MM.1S (cell line): ENCODE measurements at regions not wholly inside any gene's neighbourhood (a gene's known extent, or its start where the extent isn't known, plus 50 kb on each side); places are given as distances from the start of the nearest gene placed in this dataset.

ENCODE experiments used
- DNase-seq: peaks from one replicate; pipeline ENCODE4 v3.0.0-alpha.2; 2015
- H2AFZ ChIP-seq: fragments of 300-600 bp; sonication (generic); 2 replicates; pipeline ENCODE4 v1.6.0; 2016; ENCODE audit warnings: antibody characterized with exemption, low read length
- H3F3A ChIP-seq: fragments of 300-600 bp; sonication (generic); 2 replicates; pipeline ENCODE4 v1.6.1; 2016; ENCODE audit warnings: mild to moderate bottlenecking, antibody characterized with exemption, low read length, moderate library complexity, mixed read lengths; ENCODE audit not compliant: insufficient read depth
- H3K27ac ChIP-seq: fragments of 300-600 bp; sonication (generic); 2 replicates; pipeline ENCODE4 v1.5.1; 2016; ENCODE audit warnings: mild to moderate bottlenecking, low read length
- H3K27me3 ChIP-seq: fragments of 300-600 bp; sonication (generic); replicated peaks from 2 replicates; pipeline ENCODE4 v1.6.0; 2016; ENCODE audit warnings: low read length; ENCODE audit not compliant: insufficient read depth
- H3K36me3 ChIP-seq: fragments of 300-600 bp; sonication (generic); replicated peaks from 2 replicates; pipeline ENCODE4 v1.6.1; 2016; ENCODE audit warnings: mild to moderate bottlenecking, low read length, mixed read lengths; ENCODE audit not compliant: insufficient read depth
- H3K4me1 ChIP-seq: fragments of 300-600 bp; sonication (generic); 2 replicates; pipeline ENCODE4 v1.6.1; 2016; ENCODE audit warnings: low read length, mixed read lengths
- H3K4me2 ChIP-seq: fragments of 300-600 bp; sonication (generic); 2 replicates; pipeline ENCODE4 v1.6.0; 2016; ENCODE audit warnings: low read depth, low read length
- H3K4me3 ChIP-seq: fragments of 300-600 bp; sonication (generic); 2 replicates; pipeline ENCODE4 v1.5.1; 2016; ENCODE audit warnings: low read length, mixed read lengths
- H3K79me2 ChIP-seq: fragments of 300-600 bp; sonication (generic); 2 replicates; pipeline ENCODE4 v1.6.1; 2016; ENCODE audit warnings: mixed run types, low read length, mixed read lengths
- H3K9ac ChIP-seq: fragments of 300-600 bp; sonication (generic); 2 replicates; pipeline ENCODE4 v1.6.1; 2016; ENCODE audit warnings: low read length, mixed read lengths
- H3K9me2 ChIP-seq: fragments of 300-600 bp; sonication (generic); replicated peaks from 2 replicates; pipeline ENCODE4 v1.6.1; 2016; ENCODE audit warnings: mild to moderate bottlenecking, low read length, mixed read lengths; ENCODE audit not compliant: insufficient read depth
- H3K9me3 ChIP-seq: fragments of 300-600 bp; sonication (generic); replicated peaks from 2 replicates; pipeline ENCODE4 v1.6.1; 2016; ENCODE audit warnings: mild to moderate bottlenecking, low read length, mixed read lengths; ENCODE audit not compliant: insufficient read depth
- H4K20me1 ChIP-seq: fragments of 300-600 bp; sonication (generic); 2 replicates; pipeline ENCODE4 v1.6.1; 2016; ENCODE audit warnings: mild to moderate bottlenecking, low read length, moderate library complexity, mixed read lengths; ENCODE audit not compliant: insufficient read depth
- EZH2 ChIP-seq: fragments of 300-600 bp; sonication (generic); optimal IDR thresholded peaks from 2 replicates; pipeline ENCODE3; 2017; ENCODE audit warnings: low read depth, mild to moderate bottlenecking, antibody characterized with exemption, low read length, mixed read lengths
- EZH2phosphoT487 ChIP-seq: fragments of 300-600 bp; sonication (generic); IDR thresholded peaks from 2 replicates; pipeline ENCODE4 v1.6.1; 2018; ENCODE audit warnings: antibody characterized with exemption, low read length
- TF ChIP-seq, protein P1 (sequence below): fragments of 300-600 bp; sonication (generic); IDR thresholded peaks from 2 replicates; pipeline ENCODE4 v1.5.1; 2016; ENCODE audit warnings: antibody characterized with exemption, low read length, mixed read lengths

DNA sequence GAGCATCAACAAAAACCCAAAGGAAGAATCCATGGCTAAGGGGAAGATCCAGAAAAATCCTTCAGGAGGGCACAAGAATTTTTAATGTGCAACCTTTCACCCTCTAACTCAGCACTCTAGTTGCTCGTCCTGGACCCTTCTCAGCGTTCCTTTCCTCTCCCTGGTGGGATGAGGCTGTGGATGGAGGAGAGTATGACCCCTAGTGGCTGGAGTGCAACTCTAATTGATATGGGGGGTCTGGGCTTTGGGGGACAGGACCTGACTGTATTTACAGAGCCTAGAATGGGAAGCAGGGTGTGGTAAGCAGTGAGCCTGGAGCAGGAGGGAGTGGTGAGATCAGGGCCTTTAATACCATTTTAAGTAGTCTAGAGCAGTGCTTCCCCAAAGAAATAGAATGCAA is 83.9 kb upstream of the CEP85L start:
- no peak overlapping the region for H3K4me3 ChIP-seq
- no peaks in the 10 kb centered on the region for H3K27me3 ChIP-seq
- H3K9me3 ChIP-seq = no peaks in the 10 kb centered on the region
- H3K9ac ChIP-seq = no peak overlapping the region
- H3K27ac ChIP-seq = no peak overlapping the region
- no peaks in the 10 kb centered on the region for H3K9me2 ChIP-seq
- H2AFZ ChIP-seq = no peak overlapping the region
- H3F3A ChIP-seq = no peaks in the 10 kb centered on the region
- no peaks in the 10 kb centered on the region for H3K36me3 ChIP-seq
- H3K4me1 ChIP-seq = no peaks in the 10 kb centered on the region
- H4K20me1 ChIP-seq = no peaks in the 10 kb centered on the region
- H3K79me2 ChIP-seq = no peaks in the 10 kb centered on the region
- no peak for TF ChIP-seq EZH2phosphoT487
- TF ChIP-seq, protein P1, sequence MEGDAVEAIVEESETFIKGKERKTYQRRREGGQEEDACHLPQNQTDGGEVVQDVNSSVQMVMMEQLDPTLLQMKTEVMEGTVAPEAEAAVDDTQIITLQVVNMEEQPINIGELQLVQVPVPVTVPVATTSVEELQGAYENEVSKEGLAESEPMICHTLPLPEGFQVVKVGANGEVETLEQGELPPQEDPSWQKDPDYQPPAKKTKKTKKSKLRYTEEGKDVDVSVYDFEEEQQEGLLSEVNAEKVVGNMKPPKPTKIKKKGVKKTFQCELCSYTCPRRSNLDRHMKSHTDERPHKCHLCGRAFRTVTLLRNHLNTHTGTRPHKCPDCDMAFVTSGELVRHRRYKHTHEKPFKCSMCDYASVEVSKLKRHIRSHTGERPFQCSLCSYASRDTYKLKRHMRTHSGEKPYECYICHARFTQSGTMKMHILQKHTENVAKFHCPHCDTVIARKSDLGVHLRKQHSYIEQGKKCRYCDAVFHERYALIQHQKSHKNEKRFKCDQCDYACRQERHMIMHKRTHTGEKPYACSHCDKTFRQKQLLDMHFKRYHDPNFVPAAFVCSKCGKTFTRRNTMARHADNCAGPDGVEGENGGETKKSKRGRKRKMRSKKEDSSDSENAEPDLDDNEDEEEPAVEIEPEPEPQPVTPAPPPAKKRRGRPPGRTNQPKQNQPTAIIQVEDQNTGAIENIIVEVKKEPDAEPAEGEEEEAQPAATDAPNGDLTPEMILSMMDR = peak; percentile 51
- no peak overlapping the region for H3K4me2 ChIP-seq
- no peak for DNase-seq

DNA sequence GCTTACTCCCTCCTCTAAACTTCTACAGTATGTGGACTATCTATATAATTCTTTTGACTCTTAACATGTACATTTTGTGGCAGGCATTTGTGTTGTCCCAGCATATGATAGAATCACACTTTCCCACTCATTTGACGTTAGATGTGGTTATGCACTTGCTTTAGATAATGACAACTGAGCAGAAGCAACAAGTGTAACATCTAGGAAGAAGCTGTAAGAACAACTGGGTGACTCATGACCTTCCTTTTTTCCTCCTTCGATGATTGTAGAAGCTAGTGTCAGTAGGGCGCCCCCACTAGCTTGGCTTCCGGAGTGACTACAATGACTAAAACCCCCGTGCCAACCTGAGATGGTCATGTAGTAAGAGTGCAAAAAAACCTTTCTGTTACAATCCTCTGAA is 74.6 kb upstream of the CEP85L start:
- DNase-seq = no peak
- Histone ChIP-seq H3K9me2 (no peaks in the 10 kb centered on the region), H2AFZ (no peak overlapping the region), H3K4me3 (no peak overlapping the region), H3K79me2 (no peaks in the 10 kb centered on the region), H3K9me3 (no peaks in the 10 kb centered on the region), H3F3A (no peaks in the 10 kb centered on the region), H3K36me3 (no peaks in the 10 kb centered on the region), H3K9ac (no peak overlapping the region), H3K27ac (no peak overlapping the region), H4K20me1 (no peaks in the 10 kb centered on the region), H3K4me1 (peaks cover 5% of the 10 kb centered on the region; the same call in 1 of the 2 replicates), H3K4me2 (no peak overlapping the region), H3K27me3 (no peaks in the 10 kb centered on the region)
- TF ChIP-seq EZH2 (no peak), EZH2phosphoT487 (no peak)
- TF ChIP-seq, protein P1 = no peak

DNA sequence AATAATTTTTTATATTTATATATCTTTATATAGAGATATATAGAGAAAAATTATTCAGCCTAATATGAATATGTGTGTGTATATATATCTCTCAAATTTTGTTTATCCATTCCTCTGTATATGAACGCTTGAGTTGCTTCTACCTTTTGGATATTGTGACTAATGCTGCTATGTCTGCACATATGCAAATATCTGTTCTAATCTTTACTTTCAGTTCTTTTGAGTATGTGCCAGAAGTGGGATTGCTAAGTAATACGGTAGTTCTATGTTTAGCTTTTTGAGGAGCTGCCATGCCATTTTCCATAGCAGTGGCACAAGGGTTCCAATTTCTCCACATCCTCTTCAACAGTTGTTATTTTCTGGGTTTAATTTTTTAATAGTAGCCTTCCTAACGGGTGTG is 72.8 kb upstream of the CEP85L start:
- Histone ChIP-seq H3K4me2 (peak overlapping the region; percentile 73), H3K9me2 (no peaks in the 10 kb centered on the region), H3K79me2 (no peaks in the 10 kb centered on the region), H3F3A (peaks cover 5% of the 10 kb centered on the region; the same call in 1 of the 2 replicates), H3K9me3 (no peaks in the 10 kb centered on the region), H3K27me3 (no peaks in the 10 kb centered on the region), H3K4me1 (peaks cover 20% of the 10 kb centered on the region), H2AFZ (peak overlapping the region; percentile 65), H3K9ac (no peak overlapping the region), H3K4me3 (peak overlapping the region; percentile 30; the same call in 1 of the 2 replicates), H3K36me3 (no peaks in the 10 kb centered on the region), H3K27ac (no peak overlapping the region), H4K20me1 (no peaks in the 10 kb centered on the region)
- peak; percentile 63 for DNase-seq
- TF ChIP-seq, protein P1 = no peak
- no peak for TF ChIP-seq EZH2
- TF ChIP-seq EZH2phosphoT487 = no peak
